ENCODE measurements at regions not wholly inside any gene's neighbourhood (a gene's known extent, or its start where the extent isn't known, plus 50 kb on each side); places are given as distances from the start of the nearest gene placed in this dataset.
"Not testable (repeated sequence)": the region's sequence is repeated elsewhere in the genome, so short reads cannot be mapped to it uniquely, and the experiment has no call there.

GRCh38 chr10:21421794-21422193, 103.7 kb downstream of the SKIDA1 start:
- DNase-seq (ENCODE audit: extremely low read depth, low read depth) = no peak
- TF ChIP-seq CTCF (IDR thresholded peaks at IDR 0.05; ENCODE audit: low read depth, low read length) = no peak

GRCh38 chr10:21421016-21421415, 104.5 kb downstream of the SKIDA1 start:
- TF ChIP-seq CTCF (IDR thresholded peaks at IDR 0.05; ENCODE audit: low read depth, low read length) = no peak
- no peak for DNase-seq (ENCODE audit: extremely low read depth, low read depth)

DNA sequence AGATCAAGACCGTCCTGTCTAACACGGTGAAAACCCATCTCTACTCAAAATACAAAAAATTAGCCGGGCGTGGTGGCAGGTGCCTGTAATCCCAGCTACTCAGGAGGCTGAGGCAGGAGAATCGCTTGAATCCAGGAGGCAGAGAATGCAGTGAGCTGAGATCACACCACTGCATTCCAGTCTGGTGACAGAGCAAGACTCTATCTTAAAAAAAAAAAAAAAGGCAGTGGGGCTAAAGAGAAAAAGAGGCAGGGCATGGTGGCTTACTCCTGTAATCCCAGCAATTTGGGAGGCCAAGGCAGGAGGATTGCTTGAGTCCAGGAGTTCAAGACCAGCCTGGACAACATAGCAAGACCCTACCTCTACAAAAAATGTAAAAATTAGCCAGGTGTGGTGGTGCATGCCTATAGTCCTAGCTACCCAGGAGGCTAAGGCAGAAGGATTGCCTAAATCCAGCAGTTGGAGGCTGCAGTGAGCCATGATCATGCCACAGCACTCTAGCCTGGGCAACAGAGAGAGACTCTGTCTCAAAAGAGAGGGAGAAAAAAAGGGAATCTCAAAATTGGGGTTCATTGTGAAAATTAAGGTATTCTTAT, 106.4 kb downstream of the SKIDA1 start:
- not testable (repeated sequence) for DNase-seq (ENCODE audit: extremely low read depth, low read depth)

GRCh38 chr10:21417172-21417712, 108.2 kb downstream of the SKIDA1 start:
- TF ChIP-seq CTCF (IDR thresholded peaks at IDR 0.05; ENCODE audit: low read depth, low read length) = no peak
- DNase-seq (ENCODE audit: extremely low read depth, low read depth) = no peak

GRCh38 chr10:21413680-21414079, 111.8 kb downstream of the SKIDA1 start:
- DNase-seq (ENCODE audit: extremely low read depth, low read depth) = no peak
- TF ChIP-seq CTCF (IDR thresholded peaks at IDR 0.05; ENCODE audit: low read depth, low read length) = no peak

GRCh38 chr10:21413268-21413667, 112.2 kb downstream of the SKIDA1 start:
- no peak for DNase-seq (ENCODE audit: extremely low read depth, low read depth)
- no peak for TF ChIP-seq CTCF (IDR thresholded peaks at IDR 0.05; ENCODE audit: low read depth, low read length)

- DNase-seq (ENCODE audit: extremely low read depth, low read depth) = no peak
- TF ChIP-seq CTCF (IDR thresholded peaks at IDR 0.05; ENCODE audit: low read depth, low read length) = no peak
Measured at GRCh38 chr10:21406595-21407193, 118.8 kb downstream of the SKIDA1 start.

GRCh38 chr10:21405981-21406380, 119.5 kb downstream of the SKIDA1 start:
- TF ChIP-seq CTCF (IDR thresholded peaks at IDR 0.05; ENCODE audit: low read depth, low read length) = no peak
- no peak for DNase-seq (ENCODE audit: extremely low read depth, low read depth)
